HT1080 (cell line): ENCODE measurements at regions not wholly inside any gene's neighbourhood (a gene's known extent, or its start where the extent isn't known, plus 50 kb on each side); places are given as distances from the start of the nearest gene placed in this dataset.

ENCODE experiments used
- DNase-seq: peaks from one replicate; pipeline ENCODE4 v3.0.0-alpha.2; 2015; ENCODE audit warnings: low read depth

GRCh38 chr2:217448860-217449259 is 553.9 kb downstream of the TNS1 start:
- DNase-seq, result no peak

GRCh38 chr2:217445723-217446122 is 557.1 kb downstream of the TNS1 start:
- DNase-seq, result no peak

DNA sequence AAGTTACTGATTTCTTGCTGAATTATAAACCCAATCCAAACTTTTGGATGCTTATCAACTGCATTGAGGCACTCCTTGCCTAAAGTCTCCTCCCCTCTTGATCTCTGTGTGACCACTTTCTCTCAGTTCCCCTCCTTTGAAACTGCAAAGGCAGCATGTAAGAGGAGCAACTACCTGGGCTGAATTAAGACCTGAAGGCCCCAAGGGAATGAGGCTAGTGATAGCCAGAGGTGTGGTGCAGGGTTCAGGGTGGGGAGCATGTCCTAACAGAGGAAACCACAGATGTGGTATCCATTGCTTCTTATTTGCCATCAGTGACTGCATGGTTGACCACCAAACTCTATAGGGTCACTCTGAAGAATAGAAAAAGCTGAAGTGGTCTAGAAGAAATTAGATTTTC is 557.9 kb downstream of the TNS1 start:
- DNase-seq, result no peak

- no peak for DNase-seq
Observed at GRCh38 chr2:217444509-217444908, 558.3 kb downstream of the TNS1 start.

DNA sequence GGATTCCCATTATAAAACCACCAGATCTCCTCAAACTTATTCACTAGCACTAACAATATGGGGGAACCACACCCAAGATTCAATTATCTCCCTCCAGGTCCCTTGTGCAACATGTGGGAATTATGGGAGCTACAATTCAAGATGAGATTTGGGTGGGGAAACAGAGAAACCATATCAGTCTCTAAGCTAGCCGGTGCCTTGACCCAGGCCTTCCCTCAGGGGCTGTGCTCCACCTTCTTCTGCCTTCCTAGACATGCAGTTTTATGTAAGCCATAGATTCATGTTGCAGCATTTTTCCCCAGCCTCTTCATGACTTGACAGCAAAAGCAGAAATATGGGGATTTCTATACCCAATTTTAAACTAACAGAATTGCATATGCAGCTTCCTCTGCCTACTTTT is 559.2 kb downstream of the TNS1 start:
- DNase-seq, result no peak

DNA sequence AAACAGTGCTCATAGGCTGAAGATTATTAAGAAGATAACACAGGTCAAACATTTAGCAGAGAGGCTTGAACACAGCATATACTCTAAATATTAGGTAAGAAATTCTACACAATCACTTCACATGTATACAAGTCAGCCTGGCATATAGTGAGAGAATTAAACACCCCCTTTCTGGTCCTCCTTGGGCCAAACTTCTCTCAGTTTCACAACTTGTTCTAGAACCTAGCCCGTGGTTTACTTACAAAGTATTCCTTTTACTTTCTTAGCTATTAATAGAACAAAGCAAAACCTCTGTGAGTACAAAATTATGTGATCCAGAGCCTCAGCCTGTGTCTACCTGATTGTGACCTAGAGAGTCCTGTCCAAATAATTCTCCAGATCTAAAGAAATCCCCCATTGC is 562.8 kb downstream of the TNS1 start:
- no peak for DNase-seq

DNA sequence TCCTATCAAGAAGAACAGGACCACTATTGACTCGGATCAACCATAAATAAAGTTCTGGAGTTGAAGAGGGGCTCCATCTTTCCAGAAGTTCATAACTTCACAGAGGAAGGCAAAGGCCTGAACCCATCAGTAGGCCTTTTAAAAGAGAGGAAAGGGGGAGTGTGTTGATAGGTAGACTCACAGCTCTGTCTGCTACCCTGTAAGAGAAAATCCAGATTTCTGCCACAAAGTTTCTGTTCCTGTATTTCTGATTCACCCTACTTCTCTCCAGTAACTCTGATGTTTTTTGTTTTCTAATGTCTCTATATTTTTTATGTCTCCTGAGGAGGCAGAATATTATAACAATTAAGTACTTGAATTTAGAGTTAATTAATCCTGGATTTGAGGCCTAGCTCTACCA is 564.0 kb downstream of the TNS1 start:
- DNase-seq, result no peak

GRCh38 chr2:217438136-217438535 is 564.7 kb downstream of the TNS1 start:
- DNase-seq, result no peak

DNA sequence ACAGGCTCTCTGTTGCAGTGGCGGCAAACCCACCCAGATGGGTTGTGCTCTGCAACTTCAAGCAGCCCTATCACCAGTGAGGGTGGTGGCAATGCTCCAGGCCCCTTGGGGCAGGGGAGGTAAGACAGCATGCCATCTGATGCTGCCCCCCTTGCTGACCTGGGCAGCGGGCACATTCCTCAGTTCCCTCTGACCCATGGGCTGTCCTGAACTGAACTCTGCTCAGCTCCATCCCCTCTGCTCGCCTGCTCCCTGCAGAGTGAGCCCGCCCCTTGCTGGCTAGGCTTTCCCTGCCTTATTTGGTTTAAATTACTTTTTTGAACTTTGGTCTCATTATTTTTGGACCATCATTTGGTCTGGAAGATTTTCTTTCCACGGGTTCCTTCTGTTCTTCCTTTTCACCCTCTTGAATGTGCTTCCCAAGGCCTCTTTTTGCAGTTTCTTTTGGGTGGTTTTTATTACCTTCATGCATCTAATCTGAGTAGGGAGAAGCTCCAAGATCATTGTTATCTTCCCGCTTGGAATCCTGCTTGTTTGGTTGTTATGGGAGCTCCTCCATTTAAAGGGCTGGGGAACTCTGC is 565.4 kb downstream of the TNS1 start:
- no peak for DNase-seq

DNA sequence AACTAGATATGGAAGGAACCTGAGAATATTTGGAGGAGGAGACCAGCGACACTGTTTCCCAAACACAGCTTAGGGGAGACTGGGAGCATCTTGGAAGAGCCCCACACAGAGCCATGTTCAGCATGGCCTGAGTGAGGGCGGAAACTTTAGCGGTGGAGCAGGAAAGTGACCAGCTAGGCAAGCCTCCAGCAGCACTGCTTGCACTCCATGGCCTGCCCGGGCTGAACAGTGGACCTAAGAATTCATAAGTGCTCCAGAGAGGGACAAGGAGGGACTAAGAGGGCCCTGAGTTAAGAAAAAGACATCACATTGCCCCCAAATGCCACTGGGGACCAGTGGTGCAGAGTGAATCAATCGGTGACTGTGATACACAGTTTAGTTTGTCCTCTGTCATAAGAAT is 566.4 kb downstream of the TNS1 start:
- no peak for DNase-seq

GRCh38 chr2:217434180-217434975 is 568.4 kb downstream of the TNS1 start:
- peak; percentile 71 for DNase-seq

- DNase-seq, result no peak
Observed at GRCh38 chr2:217433522-217433921, 569.3 kb downstream of the TNS1 start.

- no peak for DNase-seq
Observed at GRCh38 chr2:217431577-217432269, 571.1 kb downstream of the TNS1 start.

DNA sequence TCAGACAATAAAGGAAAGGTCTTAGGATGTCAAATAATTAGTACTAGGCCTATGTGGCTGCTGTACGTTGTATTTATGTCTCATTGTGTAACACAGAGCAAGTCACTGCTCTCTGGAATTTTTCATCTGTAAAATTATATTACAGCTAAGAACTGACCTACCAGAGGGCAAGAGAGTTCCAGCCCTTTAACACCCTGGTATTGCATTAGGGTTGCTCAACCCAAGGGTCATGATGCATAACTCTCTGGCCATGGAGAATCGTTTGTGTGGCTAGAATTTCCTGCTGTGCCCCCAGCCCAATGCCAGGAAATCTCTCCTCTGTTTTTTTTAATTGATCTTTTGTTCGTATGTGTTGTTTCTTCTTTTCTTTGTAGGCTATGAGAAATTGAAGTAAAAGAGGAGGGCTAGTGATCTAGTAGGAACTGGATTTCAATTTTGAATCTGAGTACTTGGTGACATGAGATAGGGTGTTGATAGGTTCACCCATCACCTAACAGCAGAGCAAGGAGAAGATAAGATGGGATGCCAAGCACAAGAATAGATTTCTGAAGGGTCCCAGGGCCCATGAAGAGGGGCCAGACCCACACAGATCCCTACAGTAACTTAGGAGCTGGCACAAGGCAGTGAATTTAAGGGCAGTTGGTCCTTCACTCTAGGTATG is 571.2 kb upstream of the TNP1 start:
- no peak for DNase-seq

DNA sequence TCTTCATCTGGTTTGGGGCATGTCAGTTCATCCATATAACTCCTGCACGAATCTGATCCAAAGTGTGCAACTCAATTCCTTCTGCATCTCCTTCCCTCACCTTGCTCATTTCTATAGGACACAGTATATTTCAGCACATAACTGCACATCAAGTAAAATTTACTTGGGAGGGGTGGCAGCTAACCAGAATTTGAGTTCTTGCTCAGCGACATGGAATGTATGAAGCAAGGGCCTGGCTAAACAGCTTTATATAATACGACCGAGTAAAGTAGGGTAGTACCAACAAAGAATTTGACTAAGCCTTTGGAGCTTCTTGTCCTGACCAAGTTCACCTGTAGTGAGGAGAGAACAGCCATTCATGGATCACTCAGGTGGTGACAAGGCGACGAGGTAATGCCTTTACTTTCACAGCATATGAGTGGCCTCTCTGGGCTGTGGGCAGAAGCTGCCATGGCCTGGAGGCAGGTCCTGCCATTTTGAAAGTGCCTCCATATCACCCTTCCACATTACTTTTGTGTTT is 570.2 kb upstream of the TNP1 start:
- no peak for DNase-seq

GRCh38 chr2:217421834-217422233 is 562.0 kb upstream of the TNP1 start:
- no peak for DNase-seq

DNA sequence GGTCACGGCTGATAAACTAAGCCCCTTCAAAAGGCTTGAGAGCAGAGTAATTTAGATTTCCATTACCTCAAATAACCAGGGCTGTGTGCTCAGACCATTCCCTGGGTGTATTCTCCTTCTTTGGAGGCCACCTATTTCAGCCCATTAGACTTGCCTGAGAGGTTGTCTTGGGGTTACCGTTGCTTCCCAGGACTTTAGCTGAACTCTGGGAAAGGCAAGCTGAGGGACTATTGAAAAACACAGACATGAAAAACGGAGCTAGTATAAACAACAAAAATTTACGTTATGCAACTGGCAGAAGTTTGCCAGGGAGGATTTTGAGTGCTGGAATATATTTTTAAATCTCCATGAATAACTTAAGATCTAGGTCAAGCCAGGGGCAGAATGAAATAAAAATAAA is 561.0 kb upstream of the TNP1 start:
- no peak for DNase-seq

GRCh38 chr2:217419055-217419671 is 559.3 kb upstream of the TNP1 start:
- no peak for DNase-seq

DNA sequence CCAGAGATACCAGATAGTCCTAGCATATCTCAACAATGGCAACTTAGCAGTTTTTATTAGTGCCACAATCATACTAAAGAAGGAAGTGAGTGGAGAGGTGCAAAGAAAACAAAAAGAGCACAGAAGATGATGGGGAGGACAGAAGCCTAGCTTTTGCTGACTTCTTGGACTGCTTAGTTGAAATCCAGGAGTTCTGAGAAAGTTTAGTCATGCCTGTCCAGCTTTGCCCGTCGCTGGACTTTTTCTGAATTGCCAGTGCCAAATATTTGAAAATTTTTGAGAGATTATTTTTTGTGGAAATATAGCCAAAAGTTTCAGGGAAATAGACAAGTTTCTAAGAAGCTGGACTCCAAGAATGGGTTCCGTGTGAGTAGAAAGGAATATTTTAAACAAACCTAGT is 558.7 kb upstream of the TNP1 start:
- DNase-seq, result no peak

DNA sequence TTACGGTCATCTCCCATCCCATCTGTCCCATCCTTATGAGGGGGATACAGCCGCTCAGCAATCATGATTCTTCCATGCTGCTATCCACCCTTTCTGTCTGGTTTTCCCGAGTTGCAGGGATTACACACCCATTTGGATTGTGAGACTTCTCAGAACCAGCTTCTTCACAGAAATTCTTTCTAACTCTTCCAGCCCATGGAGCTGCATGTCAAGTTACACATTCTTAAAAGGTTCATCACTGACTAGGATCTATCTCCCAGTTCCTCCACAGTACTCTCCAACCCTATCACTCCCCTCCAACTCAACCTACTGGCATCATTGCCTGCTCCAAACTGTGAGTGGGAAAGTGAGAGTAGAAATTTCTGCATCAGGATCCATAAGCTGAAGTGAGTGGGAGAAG is 558.2 kb upstream of the TNP1 start:
- no peak for DNase-seq

DNA sequence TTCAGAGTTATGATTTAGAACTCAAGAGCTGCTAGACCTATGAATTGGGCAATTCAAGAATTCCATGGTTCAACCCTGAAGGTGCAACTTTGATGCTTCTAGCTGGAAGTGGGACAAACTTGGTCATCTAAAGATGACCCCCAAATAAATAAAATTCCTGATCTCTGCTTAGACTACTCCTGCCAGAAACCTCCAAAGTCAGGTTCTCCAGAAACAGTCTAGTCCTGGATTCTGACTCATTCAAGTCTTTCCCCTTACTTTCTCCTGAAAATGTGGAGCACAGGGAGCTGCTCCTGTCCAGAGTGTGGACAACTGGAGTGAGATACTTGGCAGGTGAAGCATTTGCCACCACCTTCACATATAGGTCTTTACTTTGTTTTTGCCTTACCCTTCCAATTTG is 557.7 kb upstream of the TNP1 start:
- DNase-seq, result no peak

GRCh38 chr2:217415316-217415715 is 555.5 kb upstream of the TNP1 start:
- no peak for DNase-seq
